Neuron (in vitro differentiated cells): ENCODE measurements at regions not wholly inside any gene's neighbourhood (a gene's known extent, or its start where the extent isn't known, plus 50 kb on each side); places are given as distances from the start of the nearest gene placed in this dataset.
"Not testable (repeated sequence)": the region's sequence is repeated elsewhere in the genome, so short reads cannot be mapped to it uniquely, and the experiment has no call there.

Source experiments
- H2AFZ ChIP-seq: one replicate; pipeline ENCODE4 v1.6.1; 2013; ENCODE audit warnings: low read depth, mild to moderate bottlenecking, inconsistent platforms, low read length, moderate library complexity
- H3K27me3 ChIP-seq: one replicate; pipeline ENCODE4 v1.6.1; 2013; ENCODE audit warnings: low read length; ENCODE audit not compliant: insufficient read depth
- H3K36me3 ChIP-seq: one replicate; pipeline ENCODE4 v1.6.1; 2013; ENCODE audit warnings: low read length; ENCODE audit not compliant: insufficient read depth
- H3K4me1 ChIP-seq: one replicate; pipeline ENCODE4 v1.6.1; 2013; ENCODE audit warnings: low read length; ENCODE audit not compliant: insufficient read depth
- H3K4me3 ChIP-seq: 2 replicates; pipeline ENCODE4 v1.5.1; 2013; ENCODE audit warnings: mild to moderate bottlenecking, low read length, moderate library complexity
- H3K9me3 ChIP-seq: one replicate; pipeline ENCODE4 v1.6.1; 2013; ENCODE audit warnings: low read length

DNA sequence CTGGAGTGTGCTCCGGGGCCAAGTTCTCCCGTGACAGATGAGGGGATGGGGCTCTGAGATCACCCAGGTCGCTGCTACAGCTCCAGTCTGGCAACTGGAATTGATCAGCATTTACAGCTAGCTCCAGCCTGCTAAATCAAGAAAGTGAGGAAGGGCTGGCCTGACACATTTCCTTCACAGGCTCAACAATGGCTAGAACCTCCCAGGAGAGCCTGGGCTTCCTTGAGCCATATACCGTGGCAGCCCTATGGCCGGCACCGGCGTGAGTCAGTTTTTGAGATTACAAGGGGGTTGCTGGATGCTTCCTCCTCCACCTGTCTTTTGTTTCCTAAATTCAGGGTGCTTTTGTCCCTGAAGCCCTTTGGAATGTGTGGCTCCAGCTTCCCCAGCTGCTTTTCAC, 104.2 kb downstream of the ETS2 start:
- Histone ChIP-seq H3K4me1 (peaks cover 3% of the 10 kb centered on the region), H3K27me3 (peaks cover 15% of the 10 kb centered on the region), H2AFZ (no peak overlapping the region), H3K4me3 (no peak overlapping the region), H3K36me3 (no peaks in the 10 kb centered on the region), H3K9me3 (no peaks in the 10 kb centered on the region)

DNA sequence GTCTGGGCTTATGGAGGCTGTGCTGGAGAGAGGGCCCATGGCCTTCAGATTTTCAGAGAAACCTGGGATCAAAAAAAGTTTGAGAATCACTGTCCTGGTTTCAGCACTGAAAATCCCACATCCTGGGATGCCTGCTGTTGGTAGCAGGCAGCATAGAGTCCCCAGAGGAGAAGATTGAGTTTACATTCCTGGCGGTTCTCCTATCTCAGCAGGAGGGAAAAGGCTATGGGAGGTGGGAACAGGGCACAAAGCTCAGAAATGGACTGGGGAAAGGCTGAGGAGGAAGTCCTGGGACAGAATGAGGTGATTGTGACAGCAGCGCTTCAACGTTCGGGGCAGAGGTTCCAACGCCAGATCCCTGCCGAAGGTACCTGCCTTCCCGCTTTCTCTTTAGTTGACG, 103.4 kb downstream of the ETS2 start:
- H3K36me3 ChIP-seq: no peaks in the 10 kb centered on the region
- no peak overlapping the region for H2AFZ ChIP-seq
- peaks cover 15% of the 10 kb centered on the region for H3K27me3 ChIP-seq
- H3K9me3 ChIP-seq: no peaks in the 10 kb centered on the region
- no peak overlapping the region for H3K4me3 ChIP-seq
- peaks cover 3% of the 10 kb centered on the region for H3K4me1 ChIP-seq

DNA sequence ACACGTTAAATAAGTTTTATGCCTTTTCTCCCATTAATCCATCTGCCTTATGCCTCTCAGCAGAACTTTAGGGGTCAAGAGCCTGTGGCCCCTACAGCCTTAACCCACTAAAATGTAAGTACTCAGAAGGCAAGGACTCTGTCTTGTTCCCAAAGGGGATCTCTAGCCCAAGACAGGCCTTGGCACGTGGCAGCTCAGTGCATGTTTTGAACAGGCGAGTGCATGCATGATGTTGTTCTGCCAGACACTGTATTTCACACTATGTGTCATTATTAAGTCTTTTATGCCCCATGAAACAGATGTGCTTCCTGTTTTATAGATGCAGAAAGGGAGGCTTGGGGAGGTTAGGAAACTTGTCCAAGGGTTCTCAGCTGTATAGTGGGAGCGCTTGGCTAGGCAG, 102.8 kb downstream of the ETS2 start:
- H2AFZ ChIP-seq: no peak overlapping the region
- peaks cover 2% of the 10 kb centered on the region for H3K4me1 ChIP-seq
- no peaks in the 10 kb centered on the region for H3K36me3 ChIP-seq
- peaks cover 13% of the 10 kb centered on the region for H3K27me3 ChIP-seq
- H3K9me3 ChIP-seq: no peaks in the 10 kb centered on the region
- no peak overlapping the region for H3K4me3 ChIP-seq

DNA sequence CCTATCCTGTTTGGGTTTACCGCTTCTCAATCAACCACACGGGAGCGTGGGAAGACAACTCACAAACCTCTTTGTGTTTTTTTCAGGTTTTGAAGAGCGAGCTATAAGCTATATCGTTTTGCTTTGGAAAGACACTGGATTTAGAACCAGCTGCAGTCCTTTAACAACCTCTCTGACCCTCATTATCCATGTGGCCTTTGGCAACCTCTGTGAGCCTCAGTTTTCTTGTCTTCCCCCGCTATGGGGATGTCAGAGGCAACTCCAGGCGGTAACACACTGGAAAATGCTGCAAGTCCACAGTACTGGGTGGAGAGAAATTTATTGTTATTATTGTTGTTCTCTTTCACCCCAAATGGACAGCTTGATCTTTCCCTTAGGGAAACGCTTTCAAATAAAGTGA, 100.0 kb downstream of the ETS2 start:
- Histone ChIP-seq H3K4me3 (no peak overlapping the region), H3K27me3 (peaks cover 2% of the 10 kb centered on the region), H3K36me3 (no peaks in the 10 kb centered on the region)

DNA sequence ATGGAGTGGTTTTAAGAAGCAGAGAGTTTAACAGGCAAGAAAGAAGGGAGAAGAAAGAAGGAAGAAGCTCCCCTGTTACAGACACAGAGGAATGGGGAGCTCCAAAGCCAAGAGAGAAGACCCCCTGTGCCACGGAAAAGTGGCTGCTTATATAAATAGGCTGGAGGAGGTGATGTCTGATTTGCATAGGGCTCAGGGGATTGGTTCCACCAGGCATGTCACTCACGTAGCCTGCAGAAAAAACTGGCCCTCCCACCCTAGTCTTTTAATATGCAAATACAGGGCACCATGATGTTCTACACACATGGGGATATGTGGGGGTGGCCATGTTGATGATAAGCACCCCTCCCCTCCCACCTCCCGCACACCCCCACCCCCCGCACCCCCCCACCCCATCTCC, 99.6 kb downstream of the ETS2 start:
- Histone ChIP-seq H2AFZ (no peak overlapping the region), H3K36me3 (no peaks in the 10 kb centered on the region), H3K4me1 (no peaks in the 10 kb centered on the region), H3K4me3 (no peak overlapping the region), H3K27me3 (peaks cover 2% of the 10 kb centered on the region), H3K9me3 (no peaks in the 10 kb centered on the region)

More for the DNA sequence above, 100.0 kb downstream of the ETS2 start:
- no peaks in the 10 kb centered on the region for H3K9me3 ChIP-seq
- no peaks in the 10 kb centered on the region for H3K4me1 ChIP-seq
- H2AFZ ChIP-seq: no peak overlapping the region

DNA sequence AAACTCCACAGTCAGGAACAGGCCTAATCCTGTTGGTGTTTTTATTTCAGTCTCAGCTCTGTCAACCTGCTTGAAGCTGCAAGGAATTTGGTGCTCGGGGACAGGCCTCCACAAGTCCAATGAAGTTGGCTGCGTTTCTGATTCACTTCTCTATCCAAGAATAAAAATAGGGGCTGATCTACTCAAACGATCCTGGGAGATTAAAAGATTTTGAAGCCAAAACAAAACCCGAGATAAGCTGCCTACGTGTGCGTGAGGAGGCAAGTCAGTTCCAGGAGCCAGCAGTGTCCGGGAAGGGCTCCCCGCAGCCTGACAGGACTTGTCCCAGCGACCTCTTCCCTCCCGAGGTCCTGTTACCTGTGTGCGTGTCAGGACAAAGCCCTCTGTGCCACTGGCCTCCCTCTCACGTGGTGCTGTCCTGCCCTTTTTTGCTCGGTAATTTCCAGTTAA, 98.0 kb downstream of the ETS2 start:
- Histone ChIP-seq H3K27me3 (no peaks in the 10 kb centered on the region), H3K9me3 (no peaks in the 10 kb centered on the region), H3K4me3 (no peak overlapping the region), H3K4me1 (no peaks in the 10 kb centered on the region), H2AFZ (no peak overlapping the region), H3K36me3 (no peaks in the 10 kb centered on the region)

DNA sequence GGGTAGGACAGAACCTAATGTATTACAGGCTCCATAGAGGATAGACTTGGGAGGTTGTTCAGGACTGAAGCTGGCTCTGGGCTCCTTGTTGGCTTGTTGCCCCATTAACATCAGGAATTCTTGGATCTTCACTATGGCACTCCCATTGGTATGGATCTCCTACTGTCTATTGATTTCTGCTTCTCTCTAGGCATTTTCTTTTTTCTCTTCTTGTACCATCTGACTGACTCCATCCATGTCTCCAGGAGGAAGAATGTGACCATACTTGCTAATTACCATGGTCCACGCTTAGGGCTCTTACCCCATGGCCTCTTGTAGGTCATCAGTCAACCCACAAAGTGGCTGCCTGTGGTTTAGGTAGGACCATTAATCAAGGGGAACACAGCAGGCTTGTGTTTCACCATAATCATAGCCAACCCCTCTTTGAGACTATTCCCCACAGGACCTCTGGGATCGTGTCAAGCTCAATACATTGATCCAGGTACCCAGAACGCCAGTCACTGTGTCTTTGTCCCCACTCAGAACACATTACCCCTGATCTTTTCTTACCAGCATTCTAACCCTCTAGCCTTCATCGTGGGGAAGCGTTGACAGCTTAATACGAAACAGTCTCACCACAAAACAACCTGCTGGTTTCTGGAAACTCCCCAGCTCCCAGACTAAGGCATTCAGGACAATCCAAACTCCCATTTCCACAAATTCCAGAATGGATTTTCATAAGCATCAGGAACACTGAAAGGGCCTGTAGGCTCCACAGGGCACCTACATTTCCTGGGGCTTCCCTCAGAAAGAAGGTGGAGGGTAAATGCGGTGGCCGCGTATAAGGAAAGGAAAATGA, 97.1 kb downstream of the ETS2 start:
- H3K9me3 ChIP-seq: no peaks in the 10 kb centered on the region
- H3K27me3 ChIP-seq: no peaks in the 10 kb centered on the region
- no peak overlapping the region for H3K4me3 ChIP-seq
- H3K4me1 ChIP-seq: no peaks in the 10 kb centered on the region
- H2AFZ ChIP-seq: no peak overlapping the region
- H3K36me3 ChIP-seq: no peaks in the 10 kb centered on the region

DNA sequence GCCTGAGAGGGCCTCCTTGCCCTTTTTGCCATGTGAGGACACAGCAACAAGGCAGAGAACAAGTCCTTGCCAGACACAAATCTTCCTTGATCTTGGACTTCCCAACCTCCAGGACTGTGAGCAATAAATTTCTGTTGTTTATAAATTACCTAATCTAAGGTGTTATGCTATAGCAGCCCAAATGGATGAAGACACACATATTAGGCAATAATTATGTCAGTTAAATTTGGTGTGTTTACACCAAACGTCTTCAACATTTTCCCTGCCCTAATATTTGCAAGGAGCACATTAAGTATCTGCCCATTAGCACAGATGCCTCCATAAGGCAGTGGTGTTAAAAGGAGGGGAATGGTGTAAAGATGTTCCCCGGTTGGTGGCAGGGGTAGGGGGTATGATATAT, 94.8 kb downstream of the ETS2 start:
- Histone ChIP-seq H3K9me3 (no peaks in the 10 kb centered on the region), H3K36me3 (no peaks in the 10 kb centered on the region), H3K4me1 (no peaks in the 10 kb centered on the region), H3K27me3 (no peaks in the 10 kb centered on the region), H2AFZ (no peak overlapping the region), H3K4me3 (no peak overlapping the region)

DNA sequence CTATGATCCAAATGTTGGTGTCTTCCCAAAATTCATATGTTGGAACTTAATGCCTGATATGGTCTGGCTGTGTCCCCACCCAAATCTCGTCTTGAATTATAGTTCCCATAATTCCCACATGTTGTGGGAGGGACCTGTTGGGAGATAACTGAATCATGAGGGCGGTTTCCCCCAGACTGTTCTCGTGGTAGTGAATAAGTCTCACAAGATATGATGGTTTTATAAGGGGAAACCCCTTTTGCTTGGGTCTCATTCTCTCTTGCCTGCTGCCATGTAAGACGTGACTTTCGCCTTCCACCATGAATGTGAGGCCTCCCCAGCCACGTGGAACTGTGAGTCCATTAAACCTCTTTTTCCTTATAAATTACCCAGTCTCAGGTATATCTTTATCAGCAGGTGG, 94.3 kb downstream of the ETS2 start:
- H3K27me3 ChIP-seq, H2AFZ ChIP-seq, H3K4me3 ChIP-seq, H3K4me1 ChIP-seq, H3K36me3 ChIP-seq, H3K9me3 ChIP-seq: not testable (repeated sequence)

DNA sequence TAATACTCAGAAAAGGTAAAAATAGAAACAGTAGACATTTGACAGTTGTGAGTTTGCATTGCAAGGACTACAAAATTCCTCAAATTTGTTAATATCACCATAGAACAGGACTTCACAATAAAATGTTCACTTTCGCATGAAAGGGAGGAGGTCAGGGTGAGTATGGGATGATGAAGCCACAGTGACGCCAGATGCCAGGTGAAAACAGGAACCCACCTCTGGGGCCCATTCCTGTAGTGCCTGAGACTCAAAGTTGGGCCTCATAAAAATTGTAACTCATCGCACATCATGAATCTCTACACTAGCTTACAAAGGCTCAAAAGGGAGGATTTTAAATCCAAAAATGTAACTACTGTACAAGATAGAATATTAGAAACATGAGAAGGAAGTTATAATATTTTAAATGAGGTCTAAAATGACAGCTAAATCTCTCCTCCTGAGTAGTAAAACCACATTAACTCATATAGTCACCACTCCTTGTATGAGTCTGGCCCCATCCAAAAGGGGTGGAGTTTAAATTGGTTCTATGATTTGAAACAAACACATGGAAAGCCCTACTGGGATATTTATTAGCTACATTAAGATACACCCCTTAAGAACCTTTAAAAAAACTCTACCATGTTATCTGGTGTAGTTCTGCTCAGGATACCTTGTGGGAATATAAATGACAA, 93.7 kb downstream of the ETS2 start:
- H3K4me3 ChIP-seq: no peak overlapping the region
- no peaks in the 10 kb centered on the region for H3K9me3 ChIP-seq
- H3K27me3 ChIP-seq: no peaks in the 10 kb centered on the region
- H3K4me1 ChIP-seq: no peaks in the 10 kb centered on the region
- H3K36me3 ChIP-seq: no peaks in the 10 kb centered on the region
- H2AFZ ChIP-seq: no peak overlapping the region

DNA sequence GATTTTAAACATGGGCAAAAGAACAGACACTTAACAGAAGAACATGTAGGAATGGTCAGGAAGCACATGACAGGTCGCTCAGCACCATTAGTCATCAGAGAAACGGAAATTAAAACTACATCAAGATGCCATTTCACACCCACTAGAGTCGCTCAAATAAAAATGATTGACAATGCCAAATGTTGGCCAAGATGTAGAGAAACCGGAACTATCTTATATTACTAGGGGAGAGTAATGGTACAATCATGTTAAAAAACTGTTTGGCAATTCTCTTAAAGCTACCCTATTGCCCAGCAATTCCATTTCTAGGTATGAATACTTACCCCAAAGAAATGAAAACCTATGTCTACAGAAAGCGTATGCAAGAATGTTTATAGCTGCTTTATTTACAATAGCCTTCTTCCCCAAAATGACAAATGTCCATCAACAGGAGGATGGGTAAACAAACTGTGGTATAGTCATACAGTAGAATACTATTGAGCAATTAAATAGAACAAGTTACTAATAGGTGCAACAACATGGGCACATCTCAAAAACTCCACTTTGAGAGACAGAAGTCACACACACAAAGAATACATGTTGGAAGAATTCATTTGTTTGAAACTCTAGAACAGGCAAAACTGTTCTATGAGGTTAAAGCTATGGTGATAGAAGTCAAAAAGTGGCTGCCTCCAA, 92.8 kb downstream of the ETS2 start:
- no peaks in the 10 kb centered on the region for H3K4me1 ChIP-seq
- H3K4me3 ChIP-seq: no peak overlapping the region
- H2AFZ ChIP-seq: no peak overlapping the region
- no peaks in the 10 kb centered on the region for H3K9me3 ChIP-seq
- no peaks in the 10 kb centered on the region for H3K36me3 ChIP-seq
- H3K27me3 ChIP-seq: no peaks in the 10 kb centered on the region

DNA sequence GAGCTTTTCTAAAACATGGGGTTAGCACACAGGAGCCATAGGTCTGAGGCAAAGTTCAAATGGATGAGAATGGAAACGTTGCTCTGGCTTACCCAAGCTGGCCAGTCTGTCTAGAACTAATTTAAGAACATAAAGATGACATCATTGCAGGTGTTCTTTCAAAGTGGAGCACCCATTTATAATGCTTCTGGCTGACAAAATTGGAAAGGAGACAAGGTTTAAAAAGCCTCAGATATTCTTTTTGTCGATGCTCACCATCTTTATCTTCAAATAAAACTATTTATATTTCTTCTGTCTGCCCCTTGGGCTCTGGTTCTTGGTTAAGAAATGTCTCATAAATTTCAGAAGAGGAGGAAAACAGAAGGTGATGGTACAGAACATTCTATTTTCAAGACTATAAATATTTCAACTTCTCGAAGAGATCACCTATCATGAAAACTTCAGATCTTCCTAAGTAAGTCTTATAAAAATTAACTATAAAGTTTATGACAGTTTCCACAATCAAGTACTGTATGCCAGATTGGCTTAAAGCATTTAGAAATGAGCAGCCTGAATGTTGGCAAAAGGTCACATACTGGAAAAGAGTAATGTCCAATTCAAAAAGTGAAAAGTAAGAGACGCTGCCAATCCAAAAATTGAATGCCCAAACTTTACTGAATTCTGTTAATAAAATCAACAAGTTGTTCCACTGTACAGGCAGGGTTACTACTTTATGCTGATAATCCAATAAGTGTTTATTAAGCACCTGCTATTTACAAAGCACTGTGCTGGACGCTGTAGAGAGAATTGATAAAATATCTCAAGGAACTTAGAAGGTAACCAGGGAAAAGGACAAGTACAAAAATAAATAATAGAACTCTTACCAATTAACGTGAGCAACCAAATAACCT, 92.0 kb downstream of the ETS2 start:
- Histone ChIP-seq H3K4me1 (no peaks in the 10 kb centered on the region), H3K36me3 (no peaks in the 10 kb centered on the region), H3K9me3 (no peaks in the 10 kb centered on the region), H3K27me3 (no peaks in the 10 kb centered on the region), H2AFZ (no peak overlapping the region), H3K4me3 (no peak overlapping the region)
